GM12891 (cell line): ENCODE measurements at regions not wholly inside any gene's neighbourhood (a gene's known extent, or its start where the extent isn't known, plus 50 kb on each side); places are given as distances from the start of the nearest gene placed in this dataset.

ENCODE experiments used
- POLR2A ChIP-seq: IDR thresholded peaks from 2 replicates; pipeline ENCODE4 v1.6.1; 2011; ENCODE audit warnings: low read depth, low read length, control low read depth
- POLR2AphosphoS5 ChIP-seq: IDR thresholded peaks from 2 replicates; pipeline ENCODE4 v1.6.1; 2011; ENCODE audit warnings: low read depth, low read length, control low read depth
- POU2F2 ChIP-seq: IDR thresholded peaks from 2 replicates; pipeline ENCODE4 v1.6.1; 2011; ENCODE audit warnings: low read depth, mild to moderate bottlenecking, control low read depth, low read length, moderate library complexity
- TAF1 ChIP-seq: IDR thresholded peaks from 2 replicates; pipeline ENCODE4 v1.6.1; 2011; ENCODE audit warnings: low read depth, low read length, control low read depth

DNA sequence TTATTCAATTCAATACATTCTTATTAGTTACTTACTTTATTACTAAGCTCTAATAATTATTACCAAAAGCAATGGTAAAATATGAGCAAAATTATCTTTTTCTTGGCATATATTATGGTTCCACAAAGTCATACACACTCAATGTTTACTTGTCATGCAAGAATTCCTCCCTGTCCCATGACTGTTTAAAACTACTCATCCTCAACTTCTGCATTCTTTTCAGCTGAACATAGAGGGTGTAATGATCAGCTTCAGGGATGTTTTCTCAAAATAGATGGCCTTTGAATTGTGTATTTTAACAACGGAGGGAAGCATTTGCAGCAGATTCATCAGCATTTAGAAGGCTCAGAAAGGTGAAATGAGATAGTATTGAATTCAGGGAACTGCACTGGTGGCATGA is 499.0 kb downstream of the RWDD3 start:
- TF ChIP-seq TAF1, result no peak
- no peak for TF ChIP-seq POLR2A
- no peak for TF ChIP-seq POLR2AphosphoS5
- no peak for TF ChIP-seq POU2F2
